CD14-positive monocyte (primary cell): ENCODE measurements at regions not wholly inside any gene's neighbourhood (a gene's known extent, or its start where the extent isn't known, plus 50 kb on each side); places are given as distances from the start of the nearest gene placed in this dataset.

Source experiments
- DNase-seq, 3 donors: peaks; one replicate each; pipeline ENCODE4 v3.0.0-alpha.2; 2011 to 2022
- H2AFZ ChIP-seq: 2 replicates; pipeline ENCODE4 v1.6.0; 2012; ENCODE audit warnings: mild to moderate bottlenecking, low read depth, low read length, inconsistent platforms; ENCODE audit not compliant: insufficient read depth, poor library complexity, severe bottlenecking
- H3K27ac ChIP-seq, 2 donors: 1 replicate in 1 of 2; 2 replicates in 1 of 2; pipeline ENCODE4 v1.5.1; 2012 to 2013; ENCODE audit warnings: low read length in 2 of 2, control low read depth in 1 of 2, inconsistent platforms in 1 of 2, low read depth in 1 of 2, mild to moderate bottlenecking in 1 of 2
- H3K27me3 ChIP-seq, 2 donors: one replicate each; pipeline versions ENCODE4 v1.6.0 to v1.6.1; 2011 to 2013; ENCODE audit warnings: low read length in 2 of 2; ENCODE audit not compliant: control insufficient read depth in 2 of 2, insufficient read depth in 2 of 2
- H3K36me3 ChIP-seq, 2 donors: replicated peaks in 1 of 2; 1 replicate in 1 of 2; 2 replicates in 1 of 2; pipeline versions ENCODE4 v1.5.1 to v1.6.1; 2012 to 2013; ENCODE audit warnings: low read length in 2 of 2, control low read depth in 1 of 2, inconsistent platforms in 1 of 2, mild to moderate bottlenecking in 1 of 2; ENCODE audit not compliant: insufficient read depth in 2 of 2, control insufficient read depth in 1 of 2
- H3K4me1 ChIP-seq, 2 donors: 1 replicate in 1 of 2; 2 replicates in 1 of 2; pipeline versions ENCODE4 v1.5.1 to v1.6.1; 2012 to 2013; ENCODE audit warnings: low read length in 2 of 2, control low read depth in 1 of 2, inconsistent platforms in 1 of 2, mild to moderate bottlenecking in 1 of 2, moderate library complexity in 1 of 2; ENCODE audit not compliant: insufficient read depth in 2 of 2, control insufficient read depth in 1 of 2
- H3K4me2 ChIP-seq: replicated peaks from 2 replicates; pipeline ENCODE3; 2012; ENCODE audit warnings: low read length, moderate library complexity, mild to moderate bottlenecking; ENCODE audit not compliant: poor library complexity, severe bottlenecking; ENCODE audit errors: extremely low read depth
- H3K4me3 ChIP-seq, 3 experiments: fragments of 200-600 bp in 1 of 3; sonication (generic) in 1 of 3; replicated peaks in 1 of 3; 1 replicate in 2 of 3; 2 replicates in 1 of 3; pipeline ENCODE4 v1.5.1; 2011 to 2013; ENCODE audit warnings: low read length in 3 of 3, mild to moderate bottlenecking in 3 of 3, control low read depth in 2 of 3, low read depth in 2 of 3, inconsistent platforms in 1 of 3, moderate library complexity in 1 of 3
- H3K79me2 ChIP-seq: 2 replicates; pipeline ENCODE4 v1.6.0; 2012; ENCODE audit warnings: mild to moderate bottlenecking, control low read depth, inconsistent platforms, low read length, moderate library complexity; ENCODE audit not compliant: insufficient read depth
- H3K9ac ChIP-seq: 2 replicates; pipeline ENCODE4 v1.6.0; 2017; ENCODE audit warnings: low read length, mild to moderate bottlenecking; ENCODE audit not compliant: insufficient read depth, poor library complexity, severe bottlenecking
- H3K9me3 ChIP-seq, 2 donors: replicated peaks in 1 of 2; 1 replicate in 1 of 2; 2 replicates in 1 of 2; pipeline versions ENCODE4 v1.5.1 to v1.6.1; 2012 to 2013; ENCODE audit warnings: low read length in 2 of 2, control low read depth in 1 of 2; ENCODE audit not compliant: control insufficient read depth in 1 of 2, insufficient read depth in 1 of 2
- H4K20me1 ChIP-seq: 2 replicates; pipeline ENCODE4 v1.6.0; 2012; ENCODE audit warnings: mild to moderate bottlenecking, low read length, control low read depth, moderate library complexity; ENCODE audit not compliant: insufficient read depth
- H3K27ac Mint-ChIP-seq, 7 donors: one replicate each; pipeline ENCODE4 v1.8.0; 2020; ENCODE audit warnings: mild to moderate bottlenecking in 7 of 7, mixed read lengths in 7 of 7, moderate library complexity in 6 of 7, inconsistent platforms in 2 of 7
- H3K27me3 Mint-ChIP-seq, 3 donors: one replicate each; pipeline ENCODE4 v1.8.0; 2021 to 2022; ENCODE audit warnings: low read depth in 3 of 3, mild to moderate bottlenecking in 3 of 3, mixed read lengths in 3 of 3, moderate library complexity in 3 of 3, inconsistent platforms in 1 of 3
- H3K36me3 Mint-ChIP-seq, 2 donors: one replicate each; pipeline ENCODE4 v1.8.0; 2020; ENCODE audit warnings: mixed read lengths in 2 of 2, inconsistent platforms in 1 of 2, mild to moderate bottlenecking in 1 of 2
- H3K4me1 Mint-ChIP-seq: one replicate; pipeline ENCODE4 v1.8.0; 2020; ENCODE audit warnings: mild to moderate bottlenecking, mixed read lengths
- H3K4me3 Mint-ChIP-seq, 2 donors: one replicate each; pipeline ENCODE4 v1.8.0; 2020; ENCODE audit warnings: mild to moderate bottlenecking in 2 of 2, mixed read lengths in 2 of 2, moderate library complexity in 1 of 2
- H3K9me3 Mint-ChIP-seq, 7 donors: one replicate each; pipeline ENCODE4 v1.8.0; 2020 to 2022; ENCODE audit warnings: mixed read lengths in 7 of 7, mild to moderate bottlenecking in 6 of 7, moderate library complexity in 6 of 7, inconsistent platforms in 2 of 7
- WGBS: methylation state at CpG from one replicate; pipeline ENCODE4 v1.1.5; 2013; ENCODE audit warnings: missing lambda C conversion rate; ENCODE audit not compliant: insufficient coverage; 5-methylcytosine and 5-hydroxymethylcytosine counted together
- intact Hi-C, 2 donors: fragments of 100-400 bp; cut with micrococcal nuclease; formaldehyde crosslinking; loops; one replicate each; pipeline versions ENCODE4 v1.15.0 to v1.15.1; 2023
- TF ChIP-seq, protein P1 (sequence below): fragments of 200-600 bp; IDR thresholded peaks from one replicate; pipeline ENCODE4 v1.8.0; 2022; ENCODE audit warnings: antibody characterized with exemption, mild to moderate bottlenecking

DNA sequence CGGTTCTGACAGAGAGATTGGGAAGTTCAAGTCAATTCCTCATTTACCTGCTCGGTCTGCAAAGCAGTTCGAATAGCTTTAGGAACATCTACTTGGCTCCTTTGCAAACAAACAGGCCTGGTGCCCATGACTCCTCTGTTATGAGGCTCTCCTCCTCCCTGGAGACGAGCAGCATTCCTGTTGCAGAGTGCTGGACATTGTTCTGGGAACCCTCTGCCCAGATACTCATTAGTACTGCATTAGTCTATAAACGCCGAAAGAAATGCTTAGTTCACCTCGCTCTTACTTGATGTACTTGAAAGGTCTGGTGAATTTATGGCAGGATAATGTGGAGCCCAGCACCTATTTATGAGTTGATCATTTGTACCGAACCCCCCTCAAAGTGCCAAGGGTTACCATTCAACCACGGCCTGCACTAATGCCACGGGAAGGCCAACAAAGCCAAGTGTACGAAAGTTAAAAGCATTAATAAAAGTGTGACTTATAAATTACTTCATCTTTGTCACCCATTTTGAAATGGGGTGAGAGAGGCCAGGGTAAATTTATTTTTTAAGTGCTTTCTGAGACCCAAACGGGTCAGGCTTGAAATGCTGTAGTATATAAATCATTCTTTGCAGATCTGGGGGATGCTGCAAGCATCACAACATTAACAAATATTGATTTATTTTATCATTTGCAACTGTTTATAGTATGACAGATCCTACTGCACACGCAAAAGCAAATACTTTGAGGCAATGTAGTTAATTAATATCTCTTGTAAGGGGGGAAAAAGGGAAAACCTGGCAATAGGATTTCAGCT is 478.9 kb upstream of the PSMD7 start:
- peaks cover 0 to 3% (median 0%) of the 10 kb centered on the region in 3 donors for H3K27me3 Mint-ChIP-seq
- H3K36me3 Mint-ChIP-seq, result no peaks in the 10 kb centered on the region
- no peak for DNase-seq
- intact Hi-C loops, result no loop called here
- Histone ChIP-seq H3K36me3 (no peaks in the 10 kb centered on the region), H3K27ac (no peak overlapping the region), H3K4me3 (no peak overlapping the region), H3K4me1 (no peaks in the 10 kb centered on the region), H3K4me2 (no peak overlapping the region), H3K27me3 (no peaks in the 10 kb centered on the region), H3K9me3 (no peaks in the 10 kb centered on the region), H2AFZ (no peak overlapping the region), H3K79me2 (no peaks in the 10 kb centered on the region), H4K20me1 (no peaks in the 10 kb centered on the region), H3K9ac (no peak overlapping the region)
- 74% methylated on average over 4 of the region's 13 CpGs for WGBS
- H3K4me3 Mint-ChIP-seq, result no peak overlapping the region
- no peaks in the 10 kb centered on the region for H3K4me1 Mint-ChIP-seq
- TF ChIP-seq, protein P1, sequence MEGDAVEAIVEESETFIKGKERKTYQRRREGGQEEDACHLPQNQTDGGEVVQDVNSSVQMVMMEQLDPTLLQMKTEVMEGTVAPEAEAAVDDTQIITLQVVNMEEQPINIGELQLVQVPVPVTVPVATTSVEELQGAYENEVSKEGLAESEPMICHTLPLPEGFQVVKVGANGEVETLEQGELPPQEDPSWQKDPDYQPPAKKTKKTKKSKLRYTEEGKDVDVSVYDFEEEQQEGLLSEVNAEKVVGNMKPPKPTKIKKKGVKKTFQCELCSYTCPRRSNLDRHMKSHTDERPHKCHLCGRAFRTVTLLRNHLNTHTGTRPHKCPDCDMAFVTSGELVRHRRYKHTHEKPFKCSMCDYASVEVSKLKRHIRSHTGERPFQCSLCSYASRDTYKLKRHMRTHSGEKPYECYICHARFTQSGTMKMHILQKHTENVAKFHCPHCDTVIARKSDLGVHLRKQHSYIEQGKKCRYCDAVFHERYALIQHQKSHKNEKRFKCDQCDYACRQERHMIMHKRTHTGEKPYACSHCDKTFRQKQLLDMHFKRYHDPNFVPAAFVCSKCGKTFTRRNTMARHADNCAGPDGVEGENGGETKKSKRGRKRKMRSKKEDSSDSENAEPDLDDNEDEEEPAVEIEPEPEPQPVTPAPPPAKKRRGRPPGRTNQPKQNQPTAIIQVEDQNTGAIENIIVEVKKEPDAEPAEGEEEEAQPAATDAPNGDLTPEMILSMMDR, result no peak
- H3K9me3 Mint-ChIP-seq, result peaks cover 2 to 15% (median 6%) of the 10 kb centered on the region in 7 donors
- H3K27ac Mint-ChIP-seq, result no peak overlapping the region

DNA sequence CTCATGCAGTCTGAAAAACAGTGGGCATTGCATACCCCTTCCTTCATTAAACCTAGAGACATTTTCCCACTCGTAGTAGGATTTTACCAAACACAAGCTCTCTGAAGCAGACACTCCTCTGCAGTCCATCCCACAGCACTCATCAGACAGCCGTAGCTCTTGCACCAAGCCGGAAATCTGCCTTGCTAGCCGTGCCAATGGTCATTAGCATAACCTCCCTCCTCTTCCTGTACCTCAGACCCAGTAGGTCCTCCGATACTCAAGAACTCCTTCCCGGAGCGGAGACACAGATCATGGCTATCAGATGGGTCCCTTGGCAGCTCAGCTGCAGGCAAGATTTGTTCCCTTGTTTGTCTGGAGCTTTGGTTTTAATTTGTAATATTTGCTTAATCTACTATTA is 483.1 kb upstream of the PSMD7 start:
- Mint-ChIP-seq H3K27me3 (peaks cover 0 to 3% (median 0%) of the 10 kb centered on the region in 3 donors), H3K4me3 (no peak overlapping the region), H3K27ac (no peak overlapping the region), H3K4me1 (no peaks in the 10 kb centered on the region), H3K9me3 (peaks cover 0 to 17% (median 2%) of the 10 kb centered on the region in 7 donors), H3K36me3 (no peaks in the 10 kb centered on the region)
- Histone ChIP-seq H3K27me3 (no peaks in the 10 kb centered on the region), H2AFZ (no peak overlapping the region), H3K9ac (no peak overlapping the region), H3K4me3 (no peak overlapping the region), H3K9me3 (no peaks in the 10 kb centered on the region), H3K4me1 (no peaks in the 10 kb centered on the region), H3K27ac (no peak overlapping the region), H3K36me3 (no peaks in the 10 kb centered on the region), H4K20me1 (no peaks in the 10 kb centered on the region), H3K79me2 (no peaks in the 10 kb centered on the region), H3K4me2 (no peak overlapping the region)
- TF ChIP-seq, protein P1, result no peak
- intact Hi-C loops, result no loop called here
- no peak for DNase-seq
- 47% methylated on average over 5 of the region's 7 CpGs for WGBS
